Tibial nerve (tissue), 3 donors: ENCODE measurements at regions not wholly inside any gene's neighbourhood (a gene's known extent, or its start where the extent isn't known, plus 50 kb on each side); places are given as distances from the start of the nearest gene placed in this dataset.

ENCODE experiments used
- POLR2A ChIP-seq, 2 donors: fragments of 450-650 bp; IDR thresholded peaks; one replicate each; pipeline ENCODE4 v1.6.1; 2017; ENCODE audit warnings: antibody characterized with exemption in 2 of 2, mild to moderate bottlenecking in 2 of 2, moderate library complexity in 2 of 2
- TF ChIP-seq, protein P1 (sequence below), 5 experiments: fragments of 200-600 bp in 3 of 5; fragments of 450-650 bp in 2 of 5; sonication (generic) in 3 of 5; IDR thresholded peaks; one replicate each; pipeline ENCODE4 v1.5.1; 2016 to 2019; ENCODE audit warnings: antibody characterized with exemption in 5 of 5, mild to moderate bottlenecking in 3 of 5, moderate library complexity in 2 of 5

- TF ChIP-seq, protein P1, sequence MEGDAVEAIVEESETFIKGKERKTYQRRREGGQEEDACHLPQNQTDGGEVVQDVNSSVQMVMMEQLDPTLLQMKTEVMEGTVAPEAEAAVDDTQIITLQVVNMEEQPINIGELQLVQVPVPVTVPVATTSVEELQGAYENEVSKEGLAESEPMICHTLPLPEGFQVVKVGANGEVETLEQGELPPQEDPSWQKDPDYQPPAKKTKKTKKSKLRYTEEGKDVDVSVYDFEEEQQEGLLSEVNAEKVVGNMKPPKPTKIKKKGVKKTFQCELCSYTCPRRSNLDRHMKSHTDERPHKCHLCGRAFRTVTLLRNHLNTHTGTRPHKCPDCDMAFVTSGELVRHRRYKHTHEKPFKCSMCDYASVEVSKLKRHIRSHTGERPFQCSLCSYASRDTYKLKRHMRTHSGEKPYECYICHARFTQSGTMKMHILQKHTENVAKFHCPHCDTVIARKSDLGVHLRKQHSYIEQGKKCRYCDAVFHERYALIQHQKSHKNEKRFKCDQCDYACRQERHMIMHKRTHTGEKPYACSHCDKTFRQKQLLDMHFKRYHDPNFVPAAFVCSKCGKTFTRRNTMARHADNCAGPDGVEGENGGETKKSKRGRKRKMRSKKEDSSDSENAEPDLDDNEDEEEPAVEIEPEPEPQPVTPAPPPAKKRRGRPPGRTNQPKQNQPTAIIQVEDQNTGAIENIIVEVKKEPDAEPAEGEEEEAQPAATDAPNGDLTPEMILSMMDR (IDR thresholded peaks at IDR 0.05), result no peak
- TF ChIP-seq POLR2A (IDR thresholded peaks at IDR 0.05), result no peak
Observed at GRCh38 chr9:80387828-80388227, 816.1 kb downstream of the TLE4 start.
